Tibial artery (tissue), 4 donors: ENCODE measurements at regions not wholly inside any gene's neighbourhood (a gene's known extent, or its start where the extent isn't known, plus 50 kb on each side); places are given as distances from the start of the nearest gene placed in this dataset.
"Not testable (repeated sequence)": the region's sequence is repeated elsewhere in the genome, so short reads cannot be mapped to it uniquely, and the experiment has no call there.

Experiments
- DNase-seq, 2 donors: peaks; one replicate each; pipeline ENCODE4 v3.0.0-alpha.2; 2019
- H3K27ac ChIP-seq, 2 donors: fragments of 200-600 bp; sonication (generic) in 1 of 2; 1 replicate in 1 of 2; 2 replicates in 1 of 2; pipeline ENCODE4 v1.5.1; 2018 to 2019; ENCODE audit warnings: mild to moderate bottlenecking in 1 of 2
- H3K27me3 ChIP-seq, 2 donors: fragments of 200-600 bp; sonication (generic) in 1 of 2; one replicate each; pipeline versions ENCODE4 v1.5.1 to v1.6.0; 2016 to 2019
- H3K36me3 ChIP-seq, 3 donors: fragments of 200-600 bp; sonication (generic) in 2 of 3; one replicate each; pipeline ENCODE4 v1.5.1; 2016 to 2019; ENCODE audit warnings: mild to moderate bottlenecking in 2 of 3
- H3K4me1 ChIP-seq, 4 donors: fragments of 200-600 bp; sonication (generic) in 2 of 4; 1 replicate in 3 of 4; 2 replicates in 1 of 4; pipeline ENCODE4 v1.5.1; 2016 to 2019
- H3K4me3 ChIP-seq, 2 donors: fragments of 200-600 bp; sonication (generic) in 1 of 2; 1 replicate in 1 of 2; 2 replicates in 1 of 2; pipeline ENCODE4 v1.5.1; 2018 to 2019; ENCODE audit warnings: mild to moderate bottlenecking in 2 of 2
- H3K9me3 ChIP-seq, 3 donors: fragments of 200-600 bp; sonication (generic) in 1 of 3; one replicate each; pipeline ENCODE4 v1.5.1; 2016 to 2019
- intact Hi-C: fragments of 100-400 bp; cut with DNase I; formaldehyde crosslinking; loops from one replicate; pipeline ENCODE4 v1.15.0; 2023; ENCODE audit warnings: low total_unique reads
- TF ChIP-seq, protein P1 (sequence below), 2 experiments: fragments of 200-600 bp in 1 of 2; fragments of 450-650 bp in 1 of 2; IDR thresholded peaks; one replicate each; pipeline ENCODE4 v1.5.1; 2017 to 2019; ENCODE audit warnings: antibody characterized with exemption in 2 of 2, mild to moderate bottlenecking in 1 of 2, moderate library complexity in 1 of 2

DNA sequence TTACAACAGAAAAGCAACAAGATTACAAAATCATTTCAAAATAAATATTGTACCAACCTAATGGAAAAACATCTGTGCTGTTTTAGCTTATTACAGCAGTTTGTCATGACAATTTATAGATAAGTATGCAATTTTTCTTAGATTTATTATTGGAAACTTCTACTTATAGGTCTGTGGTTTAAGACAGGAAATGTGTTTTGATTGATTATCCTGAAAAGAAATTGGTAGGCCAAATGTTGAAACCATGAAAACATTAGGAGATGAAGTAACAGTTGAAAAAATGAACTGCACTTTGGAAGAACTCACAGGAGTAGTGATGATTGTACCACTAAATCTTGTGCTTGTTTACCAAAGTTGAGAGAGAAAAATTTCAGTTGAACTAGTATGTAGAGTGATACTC is 162.2 kb upstream of the GIMD1 start:
- Histone ChIP-seq H3K4me3 (no peak overlapping the region), H3K27ac (no peak overlapping the region), H3K27me3 (no peaks in the 10 kb centered on the region), H3K9me3 (no peaks in the 10 kb centered on the region), H3K36me3 (no peaks in the 10 kb centered on the region), H3K4me1 (no peaks in the 10 kb centered on the region)
- no peak for DNase-seq
- TF ChIP-seq, protein P1, sequence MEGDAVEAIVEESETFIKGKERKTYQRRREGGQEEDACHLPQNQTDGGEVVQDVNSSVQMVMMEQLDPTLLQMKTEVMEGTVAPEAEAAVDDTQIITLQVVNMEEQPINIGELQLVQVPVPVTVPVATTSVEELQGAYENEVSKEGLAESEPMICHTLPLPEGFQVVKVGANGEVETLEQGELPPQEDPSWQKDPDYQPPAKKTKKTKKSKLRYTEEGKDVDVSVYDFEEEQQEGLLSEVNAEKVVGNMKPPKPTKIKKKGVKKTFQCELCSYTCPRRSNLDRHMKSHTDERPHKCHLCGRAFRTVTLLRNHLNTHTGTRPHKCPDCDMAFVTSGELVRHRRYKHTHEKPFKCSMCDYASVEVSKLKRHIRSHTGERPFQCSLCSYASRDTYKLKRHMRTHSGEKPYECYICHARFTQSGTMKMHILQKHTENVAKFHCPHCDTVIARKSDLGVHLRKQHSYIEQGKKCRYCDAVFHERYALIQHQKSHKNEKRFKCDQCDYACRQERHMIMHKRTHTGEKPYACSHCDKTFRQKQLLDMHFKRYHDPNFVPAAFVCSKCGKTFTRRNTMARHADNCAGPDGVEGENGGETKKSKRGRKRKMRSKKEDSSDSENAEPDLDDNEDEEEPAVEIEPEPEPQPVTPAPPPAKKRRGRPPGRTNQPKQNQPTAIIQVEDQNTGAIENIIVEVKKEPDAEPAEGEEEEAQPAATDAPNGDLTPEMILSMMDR (IDR thresholded peaks at IDR 0.05), result no peak
- intact Hi-C loops, result no loop called here

DNA sequence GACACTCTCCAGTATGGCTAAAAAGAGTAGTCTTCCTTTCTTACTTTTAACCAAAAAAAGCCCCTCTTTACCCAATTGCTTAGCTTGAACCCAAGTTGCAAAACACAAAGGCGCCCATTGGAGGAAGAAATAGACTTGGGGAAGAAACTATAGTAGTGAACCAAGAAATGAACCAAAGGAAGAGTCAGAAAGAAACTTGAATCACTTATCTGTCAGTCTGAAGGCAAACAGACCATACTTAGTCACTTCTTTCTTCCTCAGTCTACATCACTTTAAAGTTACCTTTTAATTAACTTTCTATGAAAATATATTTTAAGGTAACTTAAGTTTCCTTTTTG is 161.4 kb upstream of the GIMD1 start:
- Histone ChIP-seq H3K27ac (no peak overlapping the region), H3K36me3 (no peaks in the 10 kb centered on the region), H3K27me3 (no peaks in the 10 kb centered on the region), H3K9me3 (peaks cover 0 to 3% (median 0%) of the 10 kb centered on the region in 3 donors), H3K4me1 (no peaks in the 10 kb centered on the region), H3K4me3 (no peak overlapping the region)
- TF ChIP-seq, protein P1 (IDR thresholded peaks at IDR 0.05), result no peak
- DNase-seq, result no peak
- intact Hi-C loops, result no loop called here

DNA sequence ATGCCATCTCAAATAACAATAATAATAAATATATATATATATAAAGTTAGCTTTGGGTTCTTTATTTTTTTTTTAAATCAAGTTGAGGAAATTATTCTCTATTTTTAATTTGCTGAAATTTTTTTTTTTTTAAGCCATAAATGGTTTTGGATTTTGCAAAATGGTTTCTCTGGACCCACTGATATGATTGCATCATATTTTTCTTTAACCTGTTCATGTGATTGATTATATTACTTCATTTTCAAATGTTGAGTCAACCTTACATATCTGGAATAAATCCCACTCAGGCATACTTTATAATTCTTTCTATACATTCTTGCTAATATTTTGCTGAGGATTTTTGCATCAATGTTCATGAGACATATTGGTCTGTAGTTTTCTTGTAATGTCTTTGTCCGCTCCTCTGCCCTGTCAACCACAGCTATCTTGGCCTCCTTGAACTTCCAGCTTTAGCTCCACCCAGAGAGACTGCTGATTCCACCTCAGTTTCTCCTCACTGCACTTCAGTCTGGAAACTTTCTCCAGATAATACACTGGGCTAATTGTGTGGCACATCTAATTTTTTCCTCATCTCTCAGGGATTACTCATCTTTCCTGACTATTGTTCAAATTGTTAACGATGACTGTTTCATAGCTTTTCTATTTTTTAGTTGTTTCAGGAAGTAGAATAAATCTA is 160.9 kb upstream of the GIMD1 start:
- DNase-seq, result no peak
- Histone ChIP-seq H3K27ac (no peak overlapping the region), H3K4me1 (no peaks in the 10 kb centered on the region), H3K27me3 (no peaks in the 10 kb centered on the region), H3K9me3 (peaks cover 0 to 3% (median 0%) of the 10 kb centered on the region in 3 donors), H3K4me3 (no peak overlapping the region), H3K36me3 (no peaks in the 10 kb centered on the region)
- intact Hi-C loops, result no loop called here
- TF ChIP-seq, protein P1 (IDR thresholded peaks at IDR 0.05), result no peak

DNA sequence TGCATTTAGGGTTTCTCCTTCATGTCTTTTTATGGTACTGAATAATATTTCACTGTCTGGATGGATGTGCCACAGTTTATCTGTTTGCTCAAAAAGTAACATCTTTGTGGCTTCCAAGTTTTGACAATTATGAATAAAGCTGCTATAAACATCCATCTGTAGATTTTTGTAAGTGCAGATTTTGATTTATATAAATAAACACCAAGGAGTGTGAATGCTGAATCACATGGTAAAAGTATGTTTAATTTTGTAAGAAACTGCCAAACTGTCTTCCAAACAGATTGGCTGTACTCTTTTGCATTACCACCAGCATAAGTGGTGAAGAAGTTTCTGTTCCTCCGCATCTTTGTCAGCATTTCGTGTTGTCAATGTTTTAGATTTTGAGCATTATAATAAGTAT is 158.7 kb upstream of the GIMD1 start:
- no peak for DNase-seq
- no peaks in the 10 kb centered on the region for H3K4me1 ChIP-seq
- no peak overlapping the region for H3K4me3 ChIP-seq
- peaks cover 0 to 3% (median 0%) of the 10 kb centered on the region in 3 donors for H3K9me3 ChIP-seq
- H3K27me3 ChIP-seq, result no peaks in the 10 kb centered on the region
- intact Hi-C loops, result no loop called here
- no peak overlapping the region for H3K27ac ChIP-seq
- H3K36me3 ChIP-seq, result no peaks in the 10 kb centered on the region
- TF ChIP-seq, protein P1 (IDR thresholded peaks at IDR 0.05), result no peak

DNA sequence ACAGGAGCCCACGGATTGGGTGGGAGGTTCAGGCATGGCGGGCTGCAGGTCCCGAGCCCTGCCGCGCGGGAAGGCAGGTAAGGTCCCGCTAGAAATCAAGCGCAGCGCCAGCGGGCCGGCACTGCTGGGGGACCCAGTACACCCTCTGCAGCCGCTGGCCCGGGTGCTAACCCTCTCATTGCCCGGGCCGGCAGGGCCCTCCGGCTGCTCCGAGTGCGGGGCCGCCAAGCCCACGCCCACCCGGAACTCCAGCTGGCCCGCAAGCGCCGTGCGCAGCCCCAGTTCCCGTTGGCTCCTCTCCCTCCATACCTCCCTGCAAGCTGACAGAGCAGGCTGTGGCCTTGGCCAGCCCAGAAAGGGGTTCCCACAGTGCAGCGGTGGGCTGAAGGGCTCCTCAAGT is 156.8 kb upstream of the GIMD1 start:
- H3K4me1 ChIP-seq, H3K27me3 ChIP-seq, intact Hi-C loops, H3K36me3 ChIP-seq, H3K9me3 ChIP-seq, H3K4me3 ChIP-seq, H3K27ac ChIP-seq, DNase-seq: not testable (repeated sequence)

DNA sequence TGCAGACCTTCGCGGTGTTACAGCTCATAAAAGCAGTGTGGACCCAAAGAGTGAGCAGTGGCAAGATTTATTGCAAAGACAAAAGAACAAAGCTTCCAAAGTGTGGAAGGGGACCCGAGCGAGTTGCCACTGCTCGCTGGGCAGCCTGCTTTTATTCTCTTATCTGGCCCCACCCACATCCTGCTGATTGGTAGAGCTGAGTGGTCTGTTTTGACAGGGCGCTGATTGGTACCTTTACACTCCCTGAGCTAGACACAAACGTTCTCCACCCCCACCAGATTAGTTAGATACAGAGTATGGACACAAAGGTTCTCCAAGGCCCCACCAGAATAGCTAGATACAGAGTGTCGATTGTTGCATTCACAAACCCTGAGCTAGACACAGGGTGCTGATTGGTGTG is 156.2 kb upstream of the GIMD1 start:
- intact Hi-C loops, H3K27me3 ChIP-seq, DNase-seq, H3K9me3 ChIP-seq, H3K4me3 ChIP-seq, H3K27ac ChIP-seq, H3K4me1 ChIP-seq, H3K36me3 ChIP-seq: not testable (repeated sequence)

DNA sequence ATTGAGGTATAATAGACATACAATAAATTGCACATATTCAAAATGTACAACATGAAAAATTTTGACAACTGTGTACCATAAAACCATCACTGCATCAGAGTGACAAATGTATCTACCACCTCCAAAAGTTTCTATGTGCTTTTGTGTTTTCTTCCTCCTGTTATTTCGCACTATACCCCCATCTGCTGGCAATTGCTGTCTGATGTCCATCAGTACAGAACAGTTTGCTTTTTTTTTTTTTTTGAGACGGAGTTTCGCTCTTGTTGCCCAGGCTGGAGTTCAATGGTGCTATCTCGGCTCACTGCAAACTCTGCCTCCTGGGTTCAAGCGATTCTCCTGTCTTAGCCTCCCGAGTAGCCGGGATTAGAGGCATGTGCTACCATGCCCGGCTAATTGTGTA is 154.3 kb upstream of the GIMD1 start:
- Histone ChIP-seq H3K27ac (no peak overlapping the region), H3K4me1 (no peaks in the 10 kb centered on the region), H3K36me3 (no peaks in the 10 kb centered on the region), H3K27me3 (no peaks in the 10 kb centered on the region), H3K4me3 (no peak overlapping the region), H3K9me3 (peaks cover 0 to 3% (median 0%) of the 10 kb centered on the region in 3 donors)
- no peak for DNase-seq
- intact Hi-C loops, result no loop called here
- TF ChIP-seq, protein P1 (IDR thresholded peaks at IDR 0.05), result no peak
